ENCODE measurements at regions not wholly inside any gene's neighbourhood (a gene's known extent, or its start where the extent isn't known, plus 50 kb on each side); places are given as distances from the start of the nearest gene placed in this dataset.
"Not testable (repeated sequence)": the region's sequence is repeated elsewhere in the genome, so short reads cannot be mapped to it uniquely, and the experiment has no call there.

DNA sequence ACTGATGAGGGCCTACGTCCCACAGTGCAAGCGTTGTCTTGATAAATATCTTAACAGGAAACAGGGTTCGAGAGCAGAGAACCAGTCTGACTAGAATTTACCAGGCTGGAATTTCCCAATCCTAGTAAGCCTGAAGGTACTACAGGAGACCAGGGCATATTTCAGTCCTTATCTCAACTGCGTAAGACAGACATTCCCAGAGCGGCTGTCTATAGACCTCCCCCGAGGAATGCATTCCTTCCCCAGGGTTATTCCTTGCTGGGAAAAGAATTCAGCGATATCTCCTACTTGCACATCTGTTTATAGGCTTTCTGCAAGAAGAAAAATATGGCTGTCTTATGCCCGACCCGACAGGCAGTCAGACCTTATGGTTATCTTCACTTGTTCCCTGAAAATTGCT is 1074.1 kb upstream of the CELF4 start:
- not testable (repeated sequence) for DNase-seq

DNA sequence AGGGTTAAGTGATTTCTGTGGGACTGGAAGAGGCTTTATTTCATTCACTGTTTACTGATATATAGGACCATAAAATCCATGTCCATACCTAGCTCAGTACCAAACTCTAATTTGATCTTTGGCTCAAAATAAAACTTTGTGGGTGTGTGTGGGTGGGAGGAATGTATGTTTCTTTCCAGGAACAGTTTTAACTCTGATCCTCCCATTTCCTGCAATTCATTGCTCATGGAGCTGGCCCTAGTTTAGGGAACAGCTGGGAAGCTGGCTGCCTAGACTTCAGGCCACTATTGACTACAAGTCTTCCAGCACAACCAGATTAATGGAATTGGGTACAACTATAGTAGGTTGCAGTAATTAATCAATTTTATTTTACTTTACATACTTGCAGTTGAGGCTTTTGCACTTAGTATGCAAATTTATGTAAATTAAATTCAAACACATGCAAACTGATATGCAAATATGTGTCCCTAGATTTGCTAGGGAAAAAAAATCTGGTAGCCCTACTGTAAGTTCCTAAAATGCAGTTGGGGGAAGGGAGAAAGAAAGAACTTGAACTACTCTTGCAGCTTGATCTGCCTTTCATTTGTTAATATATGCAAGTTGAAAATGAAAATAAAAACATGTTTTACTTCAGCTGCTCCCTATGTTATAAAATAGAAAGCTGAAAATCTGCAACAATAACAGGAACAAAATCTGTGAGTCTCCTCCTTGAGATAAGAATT is 1070.3 kb upstream of the CELF4 start:
- DNase-seq: no peak

DNA sequence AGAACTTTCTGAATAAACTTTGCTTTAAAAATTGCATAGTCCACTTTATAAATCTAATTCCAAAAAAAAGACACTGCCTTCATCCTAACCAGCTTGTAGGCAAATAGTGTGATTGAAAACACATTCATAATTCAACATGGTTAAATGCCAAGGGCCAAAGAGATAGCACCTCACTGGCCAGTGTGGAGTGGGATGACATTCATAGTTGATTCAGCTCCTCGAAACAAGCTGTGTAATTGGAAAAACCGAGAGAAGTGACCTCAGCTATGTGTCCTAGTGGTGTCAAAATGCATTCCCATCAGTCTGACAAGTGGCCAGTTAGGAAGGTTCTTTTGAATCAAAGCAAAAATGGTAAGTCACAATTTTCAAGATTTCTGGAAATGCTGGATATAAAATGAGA is 1068.5 kb upstream of the CELF4 start:
- DNase-seq: no peak

DNA sequence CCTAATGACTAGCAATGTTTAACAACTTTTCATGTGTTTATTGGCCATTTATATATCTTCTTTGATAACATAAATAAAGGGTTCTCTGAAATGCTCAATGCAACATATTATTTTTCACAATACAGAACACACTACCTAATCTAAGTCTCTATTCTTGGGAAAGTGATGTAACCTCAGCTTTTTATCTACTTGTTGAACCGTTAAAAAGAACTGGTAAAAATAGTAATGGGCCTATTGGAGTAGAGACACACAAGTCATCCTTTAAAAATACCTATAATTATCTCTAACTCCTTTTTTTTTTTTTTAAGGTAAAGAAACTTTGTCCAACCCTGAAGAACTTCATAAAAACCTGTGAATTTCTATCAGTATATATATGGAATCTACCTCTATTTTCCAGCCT is 1067.7 kb upstream of the CELF4 start:
- no peak for DNase-seq

DNA sequence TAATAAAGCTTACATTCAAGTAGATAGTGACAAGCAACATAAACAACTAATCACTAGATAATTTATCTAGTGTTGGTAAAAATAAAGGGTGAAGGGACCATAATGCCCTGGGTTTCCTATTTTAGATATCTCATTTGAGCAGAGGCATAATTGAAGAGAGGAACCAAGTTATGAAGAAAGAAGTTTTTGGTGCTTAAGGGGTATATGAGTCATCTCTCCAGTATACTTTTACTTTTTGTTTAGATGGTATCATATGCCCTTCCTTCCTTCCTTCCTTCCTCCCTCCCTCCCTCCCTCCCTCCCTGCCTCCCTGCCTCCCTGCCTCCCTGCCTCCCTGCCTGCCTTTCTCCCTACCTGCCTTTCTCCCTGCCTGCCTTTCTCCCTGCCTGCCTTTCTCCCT is 1053.5 kb upstream of the CELF4 start:
- DNase-seq: no peak

DNA sequence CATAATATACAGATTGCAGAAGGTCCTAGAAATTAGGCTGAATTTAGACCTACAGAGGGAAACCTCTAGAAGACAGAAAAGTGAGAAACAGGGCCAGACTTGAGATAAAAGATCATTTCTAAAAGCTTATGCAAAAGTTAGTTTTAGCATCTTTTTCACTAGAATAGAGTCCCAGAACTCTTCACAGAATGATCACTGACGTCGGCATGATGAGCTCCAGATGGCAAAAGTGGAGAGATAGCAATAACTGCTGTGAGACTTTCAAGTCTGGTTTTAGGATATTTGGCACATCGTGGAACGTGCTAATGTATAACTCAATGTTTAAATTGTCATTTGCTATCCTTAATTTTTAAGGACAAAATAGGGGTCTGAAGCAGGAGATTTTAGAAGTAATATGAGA is 1050.7 kb upstream of the CELF4 start:
- DNase-seq: no peak

DNA sequence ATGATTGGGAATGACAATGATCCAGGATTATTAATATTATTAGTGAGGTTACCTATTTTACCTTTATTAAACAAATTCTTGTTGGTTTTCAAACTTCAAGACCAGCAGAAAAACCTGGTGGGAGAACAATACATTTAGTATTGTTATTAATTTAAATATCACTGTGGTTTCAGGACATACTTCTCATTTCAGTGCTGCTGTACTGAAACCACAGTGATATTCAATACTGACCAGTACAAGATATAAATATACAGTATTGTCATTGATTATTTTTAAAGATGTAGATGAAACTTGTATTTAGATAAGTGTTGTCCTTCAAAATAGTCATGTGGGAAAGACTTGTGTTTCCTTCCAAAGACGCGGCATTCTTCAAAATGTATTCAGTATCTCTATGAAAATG is 1047.3 kb upstream of the CELF4 start:
- no peak for DNase-seq

DNA sequence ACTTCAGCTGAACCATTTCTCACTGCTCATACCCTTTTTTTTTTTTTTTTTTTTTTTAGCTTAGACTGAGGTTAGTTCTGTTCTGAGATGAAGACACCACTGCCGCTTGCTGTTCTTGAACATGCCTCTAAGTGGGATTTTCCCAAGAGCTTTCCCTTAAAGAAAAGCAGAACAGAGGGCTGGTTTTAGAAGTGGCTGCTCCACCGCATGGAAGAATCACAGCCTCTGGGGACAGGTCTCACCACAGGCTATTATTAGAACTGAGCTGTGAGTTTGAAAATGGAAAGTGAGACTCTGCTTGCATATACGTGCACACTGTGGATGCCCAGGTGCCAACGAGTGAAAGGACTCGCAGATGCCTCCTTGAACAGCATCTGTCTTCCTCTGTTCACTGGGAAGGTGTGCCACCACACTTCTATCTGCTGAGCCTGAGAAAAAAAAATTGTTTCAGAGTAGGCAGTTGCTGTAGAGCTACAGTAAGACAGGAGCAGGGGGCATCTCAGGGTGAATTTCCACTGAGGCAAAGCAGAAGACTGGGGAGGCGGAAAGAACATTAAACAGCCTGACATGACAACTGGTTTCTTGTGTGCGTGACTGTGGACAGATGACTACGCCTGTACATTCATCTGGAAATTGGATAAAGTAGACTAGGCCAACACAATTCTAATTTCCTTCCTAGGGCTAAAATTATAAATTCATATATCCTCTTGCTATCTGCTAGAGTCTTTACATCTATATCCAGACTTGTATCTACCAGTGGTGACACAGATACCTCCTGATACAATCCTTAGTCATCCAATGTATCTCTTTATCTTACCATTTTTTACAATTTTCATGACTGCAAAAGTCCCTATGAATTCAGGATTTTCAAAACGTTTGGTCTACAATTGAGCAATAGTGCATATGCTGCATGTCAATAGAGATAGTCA is 1045.7 kb upstream of the CELF4 start:
- DNase-seq: no peak

DNA sequence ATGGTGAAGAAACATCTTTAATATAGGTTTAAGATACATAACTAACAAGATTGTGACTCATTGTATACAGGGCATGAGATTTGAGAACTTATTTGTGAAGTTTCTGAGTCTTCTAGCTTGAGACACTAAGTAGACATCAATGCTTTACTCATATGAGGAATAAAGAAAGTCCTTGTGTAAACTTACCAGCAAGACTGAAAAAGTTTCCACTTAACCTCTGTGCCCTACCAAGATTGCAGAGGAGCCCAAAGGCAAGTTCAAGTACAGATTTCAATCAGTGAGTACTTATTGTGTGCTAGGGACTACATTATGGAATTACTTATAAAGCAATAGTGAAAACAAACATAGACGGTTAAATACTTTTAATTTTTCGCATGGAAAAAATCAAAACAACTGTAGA is 1041.2 kb upstream of the CELF4 start:
- no peak for DNase-seq

DNA sequence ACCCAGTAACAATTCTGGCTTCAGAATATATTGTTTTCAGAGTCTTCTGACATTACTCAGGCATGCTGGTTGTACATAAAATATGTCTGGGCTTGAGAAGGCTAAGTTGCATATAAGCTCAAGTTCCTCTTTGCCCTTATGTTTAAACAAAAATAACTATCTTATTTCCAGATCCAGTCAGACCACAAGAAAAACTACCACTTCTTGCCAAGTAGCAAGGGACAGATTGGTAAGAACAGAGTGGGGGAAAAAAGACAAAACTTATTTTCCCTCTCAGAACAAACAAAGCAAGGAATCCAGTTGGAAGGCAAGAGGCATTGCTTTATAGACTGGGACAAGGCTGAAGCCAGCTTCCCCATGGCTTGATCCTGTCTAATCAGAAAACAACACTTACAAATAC is 1036.7 kb upstream of the CELF4 start:
- DNase-seq: no peak

DNA sequence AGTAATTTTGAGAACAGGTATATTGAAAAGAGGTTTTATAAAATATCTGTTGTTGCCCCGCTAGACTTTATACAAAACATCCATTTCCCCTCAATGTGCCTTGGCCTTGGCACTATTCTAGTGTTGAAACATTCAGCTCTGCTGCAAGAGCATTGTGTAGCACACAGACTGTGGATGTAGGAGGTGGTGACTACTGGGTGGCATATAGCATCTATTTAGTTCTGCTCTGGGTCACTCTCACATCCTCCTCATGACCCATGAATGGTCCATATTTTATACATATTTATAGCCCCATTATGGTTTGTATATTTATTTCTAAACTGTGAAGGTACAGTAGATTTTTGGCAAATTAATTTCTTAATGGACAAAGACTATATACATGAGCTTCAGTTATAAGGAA is 1022.0 kb upstream of the CELF4 start:
- DNase-seq: no peak

DNA sequence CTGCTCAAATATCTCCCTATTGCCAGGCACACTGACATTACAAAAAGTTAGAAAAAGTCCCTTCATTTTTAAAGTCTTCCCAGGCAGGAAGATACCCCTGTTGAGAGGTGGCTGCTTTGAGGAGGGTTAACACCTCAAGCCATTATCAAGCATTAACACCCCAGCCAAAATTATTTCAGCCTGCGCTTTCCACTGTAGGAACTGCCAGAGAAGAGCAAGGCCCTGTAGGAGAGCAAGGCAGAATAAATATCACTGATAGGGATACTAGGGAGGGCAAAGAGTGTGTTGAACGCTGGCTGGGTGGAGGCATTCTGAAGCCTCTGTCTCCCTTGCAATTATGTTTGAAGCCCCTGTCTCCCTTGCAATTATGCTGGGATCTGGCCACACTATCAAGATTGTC is 1020.7 kb upstream of the CELF4 start:
- no peak for DNase-seq

DNA sequence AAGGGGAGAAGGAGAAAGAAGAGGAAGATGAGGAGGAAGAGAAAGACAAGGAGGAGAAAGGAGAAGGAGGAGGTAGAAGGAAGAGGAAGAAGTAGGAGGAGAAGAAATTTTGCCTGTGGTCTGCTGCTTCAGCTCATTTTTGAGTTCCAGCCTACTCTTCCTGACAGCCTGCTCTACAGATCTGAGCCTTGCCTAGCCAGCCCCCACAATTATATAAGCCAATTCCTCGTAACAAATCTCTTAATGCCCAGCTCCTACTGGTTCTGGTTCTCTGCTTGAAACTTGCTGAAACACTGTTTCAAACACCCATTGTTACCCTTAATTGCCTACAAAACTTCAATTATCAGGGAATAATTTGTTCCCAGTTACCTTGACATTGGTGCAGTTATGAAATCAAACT is 1014.2 kb upstream of the CELF4 start:
- no peak for DNase-seq

DNA sequence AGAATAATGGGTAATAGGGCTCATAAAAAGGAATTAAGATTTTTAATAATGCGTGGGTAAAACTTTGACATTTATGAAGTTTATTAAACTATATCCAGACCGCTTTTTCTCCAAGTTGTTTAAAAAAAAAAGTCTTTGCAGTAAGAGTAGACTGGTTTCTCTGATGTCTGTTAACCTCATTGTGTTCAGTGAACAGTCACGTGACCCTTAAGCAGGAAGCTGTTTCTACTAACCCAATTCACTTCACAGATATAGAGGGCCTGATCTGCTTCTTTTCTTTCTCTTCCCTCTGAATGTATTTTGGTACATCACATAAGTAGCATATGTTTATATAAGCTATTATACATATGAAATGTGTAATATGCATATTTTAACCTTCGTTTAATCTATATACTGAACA is 1011.3 kb upstream of the CELF4 start:
- DNase-seq: no peak

DNA sequence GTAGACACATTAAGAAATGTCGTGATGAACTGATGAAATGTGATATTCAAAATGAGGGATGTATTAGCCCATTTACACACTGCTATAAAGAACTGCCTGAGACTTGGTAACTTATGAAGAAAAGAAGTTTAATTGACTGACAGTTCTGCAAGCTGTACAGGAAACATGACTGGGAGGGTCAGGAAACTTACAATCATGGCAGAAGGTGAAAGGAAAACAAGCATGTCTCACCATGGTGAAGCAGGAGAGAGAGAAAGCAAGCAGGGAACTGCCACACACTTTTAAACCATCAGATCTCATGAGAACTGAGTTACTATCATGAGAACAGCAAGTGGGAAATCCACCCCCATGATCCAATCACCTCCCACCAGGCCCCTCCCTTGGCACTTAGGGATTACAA is 1010.8 kb upstream of the CELF4 start:
- no peak for DNase-seq

DNA sequence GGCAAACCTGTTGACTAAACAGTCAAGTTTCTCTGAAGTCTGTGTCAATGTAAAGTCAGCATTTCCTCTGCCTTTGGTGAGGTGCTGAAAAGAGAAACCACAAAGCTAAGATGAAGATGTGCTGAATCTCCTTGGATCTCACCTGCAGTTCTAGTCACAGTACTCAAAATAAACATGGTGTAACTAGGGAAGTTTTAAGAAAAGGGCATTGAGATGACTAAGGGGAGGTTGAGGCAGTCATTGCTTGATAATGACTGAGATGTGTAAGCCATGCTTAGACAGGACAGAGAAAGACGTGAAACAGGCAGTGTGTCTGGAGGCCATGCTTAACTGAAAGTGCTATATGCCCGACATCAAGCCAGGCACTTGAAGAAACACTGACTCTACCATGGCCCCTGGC is 1010.0 kb upstream of the CELF4 start:
- DNase-seq: no peak

DNA sequence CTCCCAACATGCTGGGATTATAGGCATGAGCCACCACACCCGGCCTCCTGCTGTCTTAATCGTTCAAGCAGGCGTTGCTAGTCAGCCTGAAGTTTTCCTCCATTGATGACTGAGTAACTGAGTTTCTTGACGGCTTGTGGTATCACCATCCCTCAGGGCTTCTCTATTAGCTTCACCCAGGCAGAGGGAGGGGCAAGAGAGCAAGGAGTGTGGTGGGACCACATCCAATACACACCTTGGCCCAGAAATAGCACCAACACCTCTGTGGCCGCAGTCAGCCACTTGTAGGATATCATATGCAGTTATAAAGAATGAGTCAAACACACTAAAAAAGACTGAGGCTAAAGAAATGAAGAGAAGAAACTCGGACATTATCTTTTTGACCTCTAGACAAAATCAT is 1009.4 kb upstream of the CELF4 start:
- no peak for DNase-seq

DNA sequence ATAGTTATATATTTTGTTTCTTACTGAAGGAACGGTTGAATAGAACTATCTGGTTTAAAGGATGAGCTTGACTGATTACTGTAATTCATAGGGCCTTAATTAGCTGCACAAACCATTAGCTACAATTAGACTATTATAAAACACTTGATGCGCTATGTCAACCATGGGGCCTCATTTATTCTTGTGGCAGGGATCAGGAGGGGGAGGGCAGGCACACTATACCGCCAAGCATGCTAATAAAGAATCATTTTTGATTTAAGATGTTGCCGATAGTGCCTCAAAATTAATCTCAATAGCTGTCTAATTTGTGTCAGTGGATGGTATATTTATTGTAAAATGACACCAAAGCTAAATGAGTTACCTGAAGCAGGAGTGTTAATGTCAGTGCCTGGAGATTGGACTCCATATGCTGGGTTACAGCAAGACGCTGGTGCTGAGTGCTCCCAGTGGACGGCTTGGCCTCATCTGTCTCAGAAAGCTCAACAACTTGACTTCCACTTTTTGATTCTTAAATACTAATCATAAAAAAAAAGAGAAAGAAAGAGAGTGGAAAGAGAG is 1007.0 kb upstream of the CELF4 start:
- no peak for DNase-seq

DNA sequence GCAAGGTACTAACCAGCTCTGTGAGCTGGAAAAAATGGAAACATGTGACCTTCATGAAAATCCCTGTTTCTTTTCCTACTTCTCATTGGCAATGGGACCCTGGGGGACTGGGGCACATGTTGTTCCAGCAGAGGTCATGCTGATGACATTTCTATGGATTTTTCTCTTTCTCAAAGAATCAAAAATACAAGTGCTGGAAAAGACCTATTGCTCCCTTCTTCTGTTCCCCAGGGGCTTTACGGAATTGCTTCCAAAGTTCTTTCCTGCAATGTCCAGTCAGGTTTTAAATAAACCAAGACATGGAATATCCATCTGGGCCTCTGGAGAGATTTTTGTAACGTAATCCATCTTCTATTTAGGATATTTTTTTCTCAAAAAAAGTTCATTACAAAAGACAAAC is 1006.1 kb upstream of the CELF4 start:
- DNase-seq: no peak

DNA sequence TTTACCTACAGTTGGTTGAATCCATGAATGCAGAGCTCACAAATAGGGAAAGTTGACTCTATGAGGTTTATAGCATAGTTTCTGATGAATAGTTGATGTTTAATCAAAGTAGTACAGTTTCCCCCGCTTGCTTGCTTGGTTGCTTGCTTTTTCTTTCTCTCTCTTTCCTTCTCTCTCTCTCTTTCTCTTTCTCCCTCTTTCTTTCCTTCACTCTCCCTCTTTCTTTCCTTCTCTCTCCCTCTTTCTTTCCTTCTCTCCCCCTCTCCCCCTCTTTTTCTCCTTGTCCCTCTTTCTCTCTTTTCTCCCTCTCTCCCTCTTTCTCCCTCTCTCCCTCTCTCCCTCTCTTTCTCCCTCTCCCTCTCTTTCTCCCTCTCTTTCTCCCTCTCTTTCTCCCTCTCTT is 999.9 kb upstream of the CELF4 start:
- no peak for DNase-seq

DNA sequence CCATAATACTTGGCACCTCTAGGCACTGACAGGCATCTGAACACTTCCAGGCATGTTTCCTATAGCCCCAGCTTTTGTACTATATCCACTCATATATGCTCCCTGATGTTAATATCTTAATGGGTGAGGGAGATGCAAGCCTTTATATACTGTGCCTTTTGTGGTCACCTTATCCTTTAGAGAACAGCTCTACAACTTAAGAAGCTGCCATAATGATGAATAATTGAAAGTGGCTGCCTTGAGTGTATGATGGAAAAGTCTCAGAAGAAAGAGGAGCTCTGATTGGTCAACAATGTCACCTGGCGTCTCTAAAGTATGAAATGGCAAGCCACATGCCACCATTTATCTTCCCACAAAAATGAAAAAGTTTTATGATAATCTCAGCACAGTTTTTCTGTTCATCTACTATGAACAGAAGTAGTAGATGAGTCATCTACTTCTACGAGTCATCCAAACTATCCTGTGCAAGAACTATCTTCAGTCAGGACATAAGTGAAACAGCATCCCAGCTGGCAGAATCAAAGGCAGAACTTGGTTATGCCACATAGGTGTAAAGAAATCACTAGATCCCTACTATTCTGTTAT is 997.9 kb upstream of the CELF4 start:
- DNase-seq: no peak

DNA sequence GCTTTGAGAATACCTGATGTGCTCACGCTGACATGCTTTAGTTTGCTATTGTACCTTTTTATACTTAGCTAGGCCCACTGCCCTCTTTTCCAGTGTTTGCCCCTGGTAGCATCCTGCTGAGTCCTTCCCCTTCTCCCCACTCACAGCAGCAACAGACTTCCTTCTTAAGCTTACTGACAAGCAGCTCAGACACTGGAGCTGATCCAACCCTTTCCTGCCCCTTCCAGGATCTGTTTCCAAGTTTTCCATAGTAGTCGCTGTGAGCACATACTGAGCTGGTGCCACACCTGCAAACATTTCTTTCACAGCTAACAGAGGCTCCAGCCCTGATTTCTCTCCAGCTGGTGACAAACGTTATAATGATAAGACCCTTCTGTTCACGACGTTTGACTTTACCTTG is 991.4 kb upstream of the CELF4 start:
- no peak for DNase-seq

DNA sequence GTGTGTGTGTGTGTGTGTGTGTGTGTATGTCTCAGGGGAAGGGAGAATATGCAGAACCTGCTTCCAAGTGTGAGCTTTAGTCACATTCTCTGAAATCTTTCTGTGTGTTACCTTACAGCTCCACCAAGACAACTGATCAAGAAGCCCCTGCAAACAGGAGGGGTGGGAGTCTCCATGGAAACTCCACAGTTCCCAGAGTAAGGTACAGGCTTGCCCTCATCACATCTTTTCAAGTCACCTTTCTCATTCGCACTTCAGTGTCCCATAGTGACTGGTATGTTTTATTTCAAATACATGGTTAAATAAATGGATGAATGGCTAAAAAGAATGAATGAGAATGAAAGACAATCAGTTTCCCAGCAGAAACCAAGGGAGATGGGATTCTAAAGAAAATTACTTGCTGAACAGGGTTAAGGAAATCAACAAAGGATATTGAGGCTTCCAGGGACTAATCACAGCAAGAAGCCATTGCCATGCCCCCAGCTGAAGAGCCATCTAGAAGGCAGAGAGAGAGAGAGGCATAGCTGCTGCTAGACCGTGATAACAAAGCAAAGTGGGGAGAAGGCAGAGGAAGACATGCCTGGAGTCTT is 987.2 kb upstream of the CELF4 start:
- no peak for DNase-seq
